ENCODE measurements at regions not wholly inside any gene's neighbourhood (a gene's known extent, or its start where the extent isn't known, plus 50 kb on each side); places are given as distances from the start of the nearest gene placed in this dataset.
"Not testable (repeated sequence)": the region's sequence is repeated elsewhere in the genome, so short reads cannot be mapped to it uniquely, and the experiment has no call there.

DNA sequence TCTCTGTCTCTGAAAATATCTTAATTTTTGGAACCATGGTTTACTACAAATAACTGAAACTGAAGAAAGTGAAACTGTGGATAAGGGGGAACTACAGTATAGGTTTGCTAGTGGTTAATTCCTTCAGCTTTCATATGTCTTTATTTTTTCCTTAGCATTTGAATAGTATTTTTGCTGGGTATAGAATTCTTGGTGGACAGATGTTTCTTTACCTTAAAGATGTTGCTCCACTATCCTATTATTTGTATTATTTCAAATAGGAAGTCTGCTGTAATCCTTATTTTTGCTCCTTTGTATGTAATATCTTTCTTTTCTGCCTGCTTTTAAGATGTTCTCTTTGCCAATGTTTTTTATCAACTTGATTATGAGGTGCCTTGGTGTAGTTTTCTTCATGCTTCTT lies 152.9 kb upstream of the ISL1 start:
- Histone ChIP-seq H3F3A (ENCODE audit: low read depth) (no peaks in the 10 kb centered on the region), H3K9me3 (ENCODE audit: insufficient read depth, low read depth, low read length) (no peaks in the 10 kb centered on the region), H2AFZ (ENCODE audit: low read length) (no peak overlapping the region), H3K27me3 (ENCODE audit: insufficient read depth, low read length, poor library complexity, severe bottlenecking) (no peaks in the 10 kb centered on the region), H3K9me2 (replicated peaks; ENCODE audit: low read depth, low read length) (no peaks in the 10 kb centered on the region), H3K4me3 (ENCODE audit: low read length, poor library complexity, severe bottlenecking) (no peak overlapping the region), H3K79me2 (ENCODE audit: insufficient read depth, low read length) (no peaks in the 10 kb centered on the region), H3K4me2 (ENCODE audit: low read depth, low read length, poor library complexity, severe bottlenecking) (no peak overlapping the region), H3K4me1 (ENCODE audit: insufficient read depth, low read length, poor library complexity, severe bottlenecking) (no peaks in the 10 kb centered on the region), H3K9ac (ENCODE audit: low read depth, low read length, poor library complexity, severe bottlenecking) (no peak overlapping the region), H4K20me1 (ENCODE audit: insufficient read depth, low read length, poor library complexity, severe bottlenecking) (no peaks in the 10 kb centered on the region), H3K36me3 (ENCODE audit: insufficient read depth, low read length) (no peaks in the 10 kb centered on the region)
- TF ChIP-seq, protein P1, sequence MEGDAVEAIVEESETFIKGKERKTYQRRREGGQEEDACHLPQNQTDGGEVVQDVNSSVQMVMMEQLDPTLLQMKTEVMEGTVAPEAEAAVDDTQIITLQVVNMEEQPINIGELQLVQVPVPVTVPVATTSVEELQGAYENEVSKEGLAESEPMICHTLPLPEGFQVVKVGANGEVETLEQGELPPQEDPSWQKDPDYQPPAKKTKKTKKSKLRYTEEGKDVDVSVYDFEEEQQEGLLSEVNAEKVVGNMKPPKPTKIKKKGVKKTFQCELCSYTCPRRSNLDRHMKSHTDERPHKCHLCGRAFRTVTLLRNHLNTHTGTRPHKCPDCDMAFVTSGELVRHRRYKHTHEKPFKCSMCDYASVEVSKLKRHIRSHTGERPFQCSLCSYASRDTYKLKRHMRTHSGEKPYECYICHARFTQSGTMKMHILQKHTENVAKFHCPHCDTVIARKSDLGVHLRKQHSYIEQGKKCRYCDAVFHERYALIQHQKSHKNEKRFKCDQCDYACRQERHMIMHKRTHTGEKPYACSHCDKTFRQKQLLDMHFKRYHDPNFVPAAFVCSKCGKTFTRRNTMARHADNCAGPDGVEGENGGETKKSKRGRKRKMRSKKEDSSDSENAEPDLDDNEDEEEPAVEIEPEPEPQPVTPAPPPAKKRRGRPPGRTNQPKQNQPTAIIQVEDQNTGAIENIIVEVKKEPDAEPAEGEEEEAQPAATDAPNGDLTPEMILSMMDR (conservative IDR thresholded peaks at IDR 0.05; ENCODE audit: low read length): no peak
- no peak for TF ChIP-seq EZH2phosphoT487 (IDR thresholded peaks at IDR 0.05; ENCODE audit: borderline replicate concordance)

GRCh38 chr5:51242456-51242855 lies 140.8 kb upstream of the ISL1 start:
- Histone ChIP-seq H3K9me2 (replicated peaks; ENCODE audit: low read depth, low read length) (no peaks in the 10 kb centered on the region), H3K4me2 (ENCODE audit: low read depth, low read length, poor library complexity, severe bottlenecking) (no peak overlapping the region), H2AFZ (ENCODE audit: low read length) (no peak overlapping the region; the same call in 1 of the 2 replicates), H3F3A (ENCODE audit: low read depth) (no peaks in the 10 kb centered on the region), H3K4me1 (ENCODE audit: insufficient read depth, low read length, poor library complexity, severe bottlenecking) (no peaks in the 10 kb centered on the region), H3K9me3 (ENCODE audit: insufficient read depth, low read depth, low read length) (no peaks in the 10 kb centered on the region), H3K27me3 (ENCODE audit: insufficient read depth, low read length, poor library complexity, severe bottlenecking) (no peaks in the 10 kb centered on the region), H4K20me1 (ENCODE audit: insufficient read depth, low read length, poor library complexity, severe bottlenecking) (no peaks in the 10 kb centered on the region), H3K79me2 (ENCODE audit: insufficient read depth, low read length) (no peaks in the 10 kb centered on the region), H3K9ac (ENCODE audit: low read depth, low read length, poor library complexity, severe bottlenecking) (no peak overlapping the region), H3K36me3 (ENCODE audit: insufficient read depth, low read length) (no peaks in the 10 kb centered on the region), H3K4me3 (ENCODE audit: low read length, poor library complexity, severe bottlenecking) (no peak overlapping the region)
- no peak for TF ChIP-seq EZH2phosphoT487 (IDR thresholded peaks at IDR 0.05; ENCODE audit: borderline replicate concordance)
- TF ChIP-seq, protein P1 (conservative IDR thresholded peaks at IDR 0.05; ENCODE audit: low read length): no peak

DNA sequence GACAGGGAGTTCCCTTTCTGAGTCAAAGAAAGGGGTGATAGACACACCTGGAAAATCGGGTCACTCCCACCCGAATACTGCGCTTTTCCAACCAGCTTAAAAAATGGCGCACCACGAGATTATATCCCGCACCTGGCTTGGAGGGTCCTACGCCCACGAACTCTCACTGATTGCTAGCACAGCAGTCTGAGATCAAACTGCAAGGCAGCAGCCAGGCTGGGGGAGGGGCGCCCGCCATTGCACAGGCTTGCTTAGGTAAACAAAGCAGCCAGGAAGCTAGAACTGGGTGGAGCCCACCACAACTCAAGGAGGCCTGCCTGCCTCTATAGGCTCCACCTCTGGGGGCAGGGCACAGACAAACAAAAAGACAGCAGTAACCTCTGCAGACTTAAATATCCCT lies 132.3 kb upstream of the ISL1 start:
- H3K27me3 ChIP-seq (ENCODE audit: insufficient read depth, low read length, poor library complexity, severe bottlenecking); H4K20me1 ChIP-seq (ENCODE audit: insufficient read depth, low read length, poor library complexity, severe bottlenecking); H3K4me3 ChIP-seq (ENCODE audit: low read length, poor library complexity, severe bottlenecking); H3K36me3 ChIP-seq (ENCODE audit: insufficient read depth, low read length); H3K79me2 ChIP-seq (ENCODE audit: insufficient read depth, low read length); H3K9me2 ChIP-seq (replicated peaks; ENCODE audit: low read depth, low read length); H3F3A ChIP-seq (ENCODE audit: low read depth); H2AFZ ChIP-seq (ENCODE audit: low read length); H3K9me3 ChIP-seq (ENCODE audit: insufficient read depth, low read depth, low read length); H3K4me1 ChIP-seq (ENCODE audit: insufficient read depth, low read length, poor library complexity, severe bottlenecking); H3K9ac ChIP-seq (ENCODE audit: low read depth, low read length, poor library complexity, severe bottlenecking); H3K4me2 ChIP-seq (ENCODE audit: low read depth, low read length, poor library complexity, severe bottlenecking): not testable (repeated sequence)

- no peak overlapping the region for H3K4me2 ChIP-seq (ENCODE audit: low read depth, low read length, poor library complexity, severe bottlenecking)
- H2AFZ ChIP-seq (ENCODE audit: low read length): no peak overlapping the region
- no peaks in the 10 kb centered on the region for H3F3A ChIP-seq (ENCODE audit: low read depth)
Observed at GRCh38 chr5:51271261-51271660, 112.0 kb upstream of the ISL1 start.

More at GRCh38 chr5:51271261-51271660, 112.0 kb upstream of the ISL1 start:
- Histone ChIP-seq H3K9me2 (replicated peaks; ENCODE audit: low read depth, low read length) (no peaks in the 10 kb centered on the region; the same call in 1 of the 2 replicates), H3K9me3 (ENCODE audit: insufficient read depth, low read depth, low read length) (no peaks in the 10 kb centered on the region), H4K20me1 (ENCODE audit: insufficient read depth, low read length, poor library complexity, severe bottlenecking) (no peaks in the 10 kb centered on the region), H3K36me3 (ENCODE audit: insufficient read depth, low read length) (no peaks in the 10 kb centered on the region), H3K4me3 (ENCODE audit: low read length, poor library complexity, severe bottlenecking) (no peak overlapping the region), H3K79me2 (ENCODE audit: insufficient read depth, low read length) (no peaks in the 10 kb centered on the region), H3K27me3 (ENCODE audit: insufficient read depth, low read length, poor library complexity, severe bottlenecking) (no peaks in the 10 kb centered on the region), H3K9ac (ENCODE audit: low read depth, low read length, poor library complexity, severe bottlenecking) (no peak overlapping the region), H3K4me1 (ENCODE audit: insufficient read depth, low read length, poor library complexity, severe bottlenecking) (no peaks in the 10 kb centered on the region)
- TF ChIP-seq, protein P1 (conservative IDR thresholded peaks at IDR 0.05; ENCODE audit: low read length): no peak
- no peak for TF ChIP-seq EZH2phosphoT487 (IDR thresholded peaks at IDR 0.05; ENCODE audit: borderline replicate concordance)
